GM12878 (cell line): ENCODE measurements at regions not wholly inside any gene's neighbourhood (a gene's known extent, or its start where the extent isn't known, plus 50 kb on each side); places are given as distances from the start of the nearest gene placed in this dataset.

Experiments used
- ATAC-seq: fragments of 200-7000 bp; cut with Tn5 transposase; 3 replicates; pipeline ENCODE4 v1.9.1; 2020; ENCODE audit warnings: mild to moderate bottlenecking, moderate library complexity
- BruUV-seq: library from RNA; stranded (reverse); fragments of 400-500 nt; replicated peaks from 2 replicates; lab custom pipeline; 2021; lab: Mats Ljungman, UMichigan
- CTCF ChIA-PET: fragments of 300-600 bp; sonication (Branson Sonifier 250); formaldehyde crosslinking; extraction: SDS; loops from one replicate; lab custom pipeline; 2021; ENCODE audit warnings: inconsistent platforms; lab: Yijun Ruan, JAX
- POLR2A ChIA-PET: fragments of 350-600 bp; formaldehyde crosslinking; extraction: SDS; loops from one replicate; lab custom pipeline; 2021; ENCODE audit warnings: inconsistent platforms; lab: Charles Lee
- RAD21 ChIA-PET: fragments of 300-600 bp; sonication (Branson Sonifier 250); formaldehyde crosslinking; loops from one replicate; lab custom pipeline; 2023; ENCODE audit warnings: antibody characterized with exemption; ENCODE audit not compliant: unreplicated experiment; lab: Charles Lee
- SMC1A ChIA-PET: fragments of 300-600 bp; sonication (Branson Sonifier 250); formaldehyde crosslinking; loops from one replicate; lab custom pipeline; 2023; ENCODE audit not compliant: unreplicated experiment, uncharacterized antibody; lab: Charles Lee
- DNase-seq: peaks from one replicate; pipeline ENCODE4 v3.0.0-alpha.2; 2011; ENCODE audit warnings: low read depth, low spot score
- FAIRE-seq: peaks from 3 replicates; lab custom pipeline; 2011; peaks lifted over from hg19 to GRCh38; lab: Jason Lieb, UNC
- H2AFZ ChIP-seq: 2 replicates; pipeline ENCODE4 v1.6.0; 2011; ENCODE audit warnings: low read depth, low read length, control low read depth; ENCODE audit not compliant: control insufficient read depth
- H3K27ac ChIP-seq: 2 replicates; pipeline ENCODE4 v1.5.1; 2011; ENCODE audit warnings: control low read depth; ENCODE audit not compliant: control insufficient read depth, insufficient read depth
- H3K27me3 ChIP-seq, 2 experiments: replicated peaks in 1 of 2; 2 replicates each; pipeline versions ENCODE4 v1.6.0 to v1.6.1; 2011; ENCODE audit warnings: low read length in 1 of 2; ENCODE audit not compliant: control insufficient read depth in 2 of 2, insufficient read depth in 2 of 2
- H3K36me3 ChIP-seq, 2 experiments: 2 replicates each; pipeline ENCODE4 v1.5.1; 2011; ENCODE audit warnings: low read length in 1 of 2; ENCODE audit not compliant: control insufficient read depth in 2 of 2, insufficient read depth in 2 of 2
- H3K4me1 ChIP-seq: 2 replicates; pipeline ENCODE4 v1.6.1; 2011; ENCODE audit warnings: mild to moderate bottlenecking, low read length, moderate library complexity, mixed read lengths; ENCODE audit not compliant: control insufficient read depth, insufficient read depth
- H3K4me2 ChIP-seq: 2 replicates; pipeline ENCODE4 v1.6.0; 2011; ENCODE audit warnings: control low read depth; ENCODE audit not compliant: control insufficient read depth, insufficient read depth
- H3K4me3 ChIP-seq: fragments of 200-600 bp; sonication (generic); 2 replicates; pipeline ENCODE4 v1.5.1; 2016
- H3K79me2 ChIP-seq: 2 replicates; pipeline ENCODE4 v1.6.0; 2011; ENCODE audit warnings: low read length; ENCODE audit not compliant: control insufficient read depth, insufficient read depth
- H3K9ac ChIP-seq: 2 replicates; pipeline ENCODE4 v1.8.0; 2011; ENCODE audit warnings: low read length, control low read depth, mixed read lengths; ENCODE audit not compliant: control insufficient read depth, insufficient read depth
- H3K9me3 ChIP-seq: replicated peaks from 3 replicates; pipeline ENCODE4 v1.5.1; 2011; ENCODE audit warnings: mild to moderate bottlenecking, low read length; ENCODE audit not compliant: control insufficient read depth, insufficient read depth
- H4K20me1 ChIP-seq: 2 replicates; pipeline ENCODE4 v1.6.0; 2011; ENCODE audit not compliant: control insufficient read depth, insufficient read depth
- CREM ChIP-seq: IDR thresholded peaks from 2 replicates; pipeline ENCODE4 v1.6.1; 2014; ENCODE audit warnings: antibody characterized with exemption, low read depth
- EGR1 ChIP-seq, 2 experiments: IDR thresholded peaks; 1 replicate in 1 of 2; 2 replicates in 1 of 2; pipeline ENCODE4 v1.6.1; 2011 to 2012; ENCODE audit warnings: low read depth in 2 of 2, low read length in 2 of 2, borderline replicate concordance in 1 of 2, mild to moderate bottlenecking in 1 of 2, moderate library complexity in 1 of 2
- GABPA ChIP-seq: IDR thresholded peaks from 2 replicates; pipeline ENCODE4 v1.6.1; 2014; ENCODE audit warnings: antibody characterized with exemption, low read depth, mild to moderate bottlenecking, inconsistent platforms
- IKZF1 ChIP-seq: fragments of 450-650 bp; conservative IDR thresholded peaks from 2 replicates; pipeline ENCODE4 v1.6.1; 2017; ENCODE audit warnings: antibody characterized with exemption, mild to moderate bottlenecking
- NR2F1 ChIP-seq: fragments of 450-650 bp; conservative IDR thresholded peaks from 2 replicates; pipeline ENCODE4 v1.6.1; 2017; ENCODE audit warnings: mild to moderate bottlenecking
- PML ChIP-seq: IDR thresholded peaks from 2 replicates; pipeline ENCODE4 v1.6.1; 2012; ENCODE audit warnings: low read length, inconsistent platforms
- POLR2AphosphoS2 ChIP-seq: IDR thresholded peaks from 2 replicates; pipeline ENCODE4 v1.6.1; 2011; ENCODE audit warnings: low read depth, mild to moderate bottlenecking, low read length, improper control_type of control experiment, moderate library complexity
- RFX5 ChIP-seq: IDR thresholded peaks from 2 replicates; pipeline ENCODE4 v1.6.1; 2011; ENCODE audit warnings: low read depth, low read length, improper control_type of control experiment
- SREBF1 ChIP-seq: IDR thresholded peaks from 2 replicates; pipeline ENCODE4 v1.6.1; 2012; ENCODE audit warnings: mild to moderate bottlenecking, low read length
- TARDBP ChIP-seq: IDR thresholded peaks from 2 replicates; pipeline ENCODE4 v1.6.1; 2016; ENCODE audit warnings: borderline replicate concordance
- ZNF274 ChIP-seq: IDR thresholded peaks from one replicate; pipeline ENCODE4 v1.8.0; 2011; ENCODE audit not compliant: insufficient read length, insufficient read depth
- ZSCAN29 ChIP-seq: fragments of 450-650 bp; IDR thresholded peaks from 2 replicates; pipeline ENCODE4 v1.6.1; 2017; ENCODE audit warnings: mild to moderate bottlenecking, moderate library complexity
- WGBS: methylation state at CpG from one replicate; pipeline ENCODE4 v1.1.6; 2016; ENCODE audit warnings: low lambda C conversion rate; ENCODE audit not compliant: insufficient replicate concordance, insufficient coverage; ENCODE audit errors: missing lambda C conversion rate; 5-methylcytosine and 5-hydroxymethylcytosine counted together
- in situ Hi-C: fragments of 300-500 bp; cut with MboI; formaldehyde crosslinking; loops from 9 replicates; pipeline ENCODE4 v1.14.3; 2018; ENCODE audit warnings: mixed read lengths
- intact Hi-C: fragments of 100-400 bp; cut with micrococcal nuclease; formaldehyde crosslinking; loops from one replicate; pipeline ENCODE4 v1.14.2; 2022; ENCODE audit not compliant: unreplicated experiment
- TF ChIP-seq, protein P1 (sequence below): fragments of 450-650 bp; IDR thresholded peaks from 2 replicates; pipeline ENCODE4 v1.6.1; 2017; ENCODE audit warnings: low read depth, mild to moderate bottlenecking, moderate library complexity
- TF ChIP-seq, protein P2 (sequence below): fragments of 150-350 bp; IDR thresholded peaks from 2 replicates; pipeline ENCODE4 v1.6.1; 2014; ENCODE audit warnings: mild to moderate bottlenecking, low read depth, low read length
- TF ChIP-seq, protein P3 (sequence below): IDR thresholded peaks from 2 replicates; pipeline ENCODE4 v1.6.1; 2011; ENCODE audit warnings: borderline replicate concordance, low read depth, mild to moderate bottlenecking, moderate library complexity, low read length; ENCODE audit not compliant: insufficient read depth, poor library complexity, severe bottlenecking
- TF ChIP-seq, protein P4 (sequence below): fragments of 450-650 bp; IDR thresholded peaks from 2 replicates; pipeline ENCODE4 v1.6.1; 2016; ENCODE audit warnings: mild to moderate bottlenecking

DNA sequence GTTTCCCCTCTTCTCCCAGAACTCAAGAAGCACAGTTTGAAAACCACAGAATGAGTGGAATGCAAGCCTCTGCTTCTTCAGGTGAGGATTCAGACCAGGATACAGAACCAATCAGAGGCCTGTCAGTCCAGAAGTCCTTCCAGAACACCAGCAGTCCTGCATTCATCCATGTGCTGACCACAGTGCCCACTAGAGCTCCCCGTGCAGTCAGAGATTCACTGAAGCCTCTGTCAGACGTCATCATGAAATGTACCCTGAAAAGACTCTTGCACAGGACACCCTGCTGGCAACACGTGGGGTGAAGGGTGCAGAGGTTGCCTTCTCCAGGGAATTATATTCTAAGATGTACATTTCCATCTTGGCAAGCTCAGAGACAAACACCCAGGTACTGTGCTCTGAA, 75.9 kb upstream of the LSM6 start:
- RAD21 ChIA-PET: interaction anchor here (1.0 kb wide), 1 partner anchor 12 kb away, joined by 3 read pairs; no protein-coding TSS in a partner anchor

More for the DNA sequence above, 75.9 kb upstream of the LSM6 start:
- ChIA-PET SMC1A (interaction anchor here (1.0 to 1.4 kb wide), 6 partner anchors 13 to 65 kb away, joined by 3 to 6 read pairs (median 4); no protein-coding TSS in a partner anchor), CTCF (interaction anchor here (0.7 kb wide), 1 partner anchor 11 kb away, joined by 3 read pairs; no protein-coding TSS in a partner anchor), POLR2A (no interaction called here)
- H3K9ac ChIP-seq: peak overlapping the region; percentile 68
- in situ Hi-C loops (no loop called here), intact Hi-C loops (loop anchor here (5.0 to 10.0 kb wide), 7 partner anchors 37 to 815 kb away; partner anchors contain the start of genes LSM6, SLC10A7 and ZNF827)
- peak; percentile 27 for ATAC-seq
- FAIRE-seq: no peak
- 58% methylated on average over 3 of the region's 3 CpGs for WGBS
- H3K27me3 ChIP-seq: no peaks in the 10 kb centered on the region
- H3K79me2 ChIP-seq: no peaks in the 10 kb centered on the region
- H3K27ac ChIP-seq: peak overlapping the region; percentile 98
- peak overlapping the region; percentile 53; the same call in 1 of the 2 replicates for H3K4me3 ChIP-seq
- TF ChIP-seq TARDBP: no peak
- TF ChIP-seq, protein P1, sequence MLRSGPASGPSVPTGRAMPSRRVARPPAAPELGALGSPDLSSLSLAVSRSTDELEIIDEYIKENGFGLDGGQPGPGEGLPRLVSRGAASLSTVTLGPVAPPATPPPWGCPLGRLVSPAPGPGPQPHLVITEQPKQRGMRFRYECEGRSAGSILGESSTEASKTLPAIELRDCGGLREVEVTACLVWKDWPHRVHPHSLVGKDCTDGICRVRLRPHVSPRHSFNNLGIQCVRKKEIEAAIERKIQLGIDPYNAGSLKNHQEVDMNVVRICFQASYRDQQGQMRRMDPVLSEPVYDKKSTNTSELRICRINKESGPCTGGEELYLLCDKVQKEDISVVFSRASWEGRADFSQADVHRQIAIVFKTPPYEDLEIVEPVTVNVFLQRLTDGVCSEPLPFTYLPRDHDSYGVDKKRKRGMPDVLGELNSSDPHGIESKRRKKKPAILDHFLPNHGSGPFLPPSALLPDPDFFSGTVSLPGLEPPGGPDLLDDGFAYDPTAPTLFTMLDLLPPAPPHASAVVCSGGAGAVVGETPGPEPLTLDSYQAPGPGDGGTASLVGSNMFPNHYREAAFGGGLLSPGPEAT: no peak
- TF ChIP-seq GABPA: no peak
- no peak for TF ChIP-seq ZNF274
- TF ChIP-seq SREBF1: no peak
- TF ChIP-seq, protein P2, sequence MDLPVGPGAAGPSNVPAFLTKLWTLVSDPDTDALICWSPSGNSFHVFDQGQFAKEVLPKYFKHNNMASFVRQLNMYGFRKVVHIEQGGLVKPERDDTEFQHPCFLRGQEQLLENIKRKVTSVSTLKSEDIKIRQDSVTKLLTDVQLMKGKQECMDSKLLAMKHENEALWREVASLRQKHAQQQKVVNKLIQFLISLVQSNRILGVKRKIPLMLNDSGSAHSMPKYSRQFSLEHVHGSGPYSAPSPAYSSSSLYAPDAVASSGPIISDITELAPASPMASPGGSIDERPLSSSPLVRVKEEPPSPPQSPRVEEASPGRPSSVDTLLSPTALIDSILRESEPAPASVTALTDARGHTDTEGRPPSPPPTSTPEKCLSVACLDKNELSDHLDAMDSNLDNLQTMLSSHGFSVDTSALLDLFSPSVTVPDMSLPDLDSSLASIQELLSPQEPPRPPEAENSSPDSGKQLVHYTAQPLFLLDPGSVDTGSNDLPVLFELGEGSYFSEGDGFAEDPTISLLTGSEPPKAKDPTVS: no peak
- no peak for TF ChIP-seq EGR1 (IDR thresholded peaks at IDR 0.05; ENCODE audit: borderline replicate concordance in 1 of 2, low read depth in 2 of 2, low read length in 2 of 2)
- no peak for TF ChIP-seq PML
- TF ChIP-seq CREM: no peak
- no peak for TF ChIP-seq RFX5
- TF ChIP-seq, protein P3, sequence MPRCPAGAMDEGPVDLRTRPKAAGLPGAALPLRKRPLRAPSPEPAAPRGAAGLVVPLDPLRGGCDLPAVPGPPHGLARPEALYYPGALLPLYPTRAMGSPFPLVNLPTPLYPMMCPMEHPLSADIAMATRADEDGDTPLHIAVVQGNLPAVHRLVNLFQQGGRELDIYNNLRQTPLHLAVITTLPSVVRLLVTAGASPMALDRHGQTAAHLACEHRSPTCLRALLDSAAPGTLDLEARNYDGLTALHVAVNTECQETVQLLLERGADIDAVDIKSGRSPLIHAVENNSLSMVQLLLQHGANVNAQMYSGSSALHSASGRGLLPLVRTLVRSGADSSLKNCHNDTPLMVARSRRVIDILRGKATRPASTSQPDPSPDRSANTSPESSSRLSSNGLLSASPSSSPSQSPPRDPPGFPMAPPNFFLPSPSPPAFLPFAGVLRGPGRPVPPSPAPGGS: no peak
- no peak for TF ChIP-seq POLR2AphosphoS2
- TF ChIP-seq, protein P4, sequence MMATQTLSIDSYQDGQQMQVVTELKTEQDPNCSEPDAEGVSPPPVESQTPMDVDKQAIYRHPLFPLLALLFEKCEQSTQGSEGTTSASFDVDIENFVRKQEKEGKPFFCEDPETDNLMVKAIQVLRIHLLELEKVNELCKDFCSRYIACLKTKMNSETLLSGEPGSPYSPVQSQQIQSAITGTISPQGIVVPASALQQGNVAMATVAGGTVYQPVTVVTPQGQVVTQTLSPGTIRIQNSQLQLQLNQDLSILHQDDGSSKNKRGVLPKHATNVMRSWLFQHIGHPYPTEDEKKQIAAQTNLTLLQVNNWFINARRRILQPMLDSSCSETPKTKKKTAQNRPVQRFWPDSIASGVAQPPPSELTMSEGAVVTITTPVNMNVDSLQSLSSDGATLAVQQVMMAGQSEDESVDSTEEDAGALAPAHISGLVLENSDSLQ: no peak
- no peak for TF ChIP-seq NR2F1
- no peak for TF ChIP-seq IKZF1
- no peak for TF ChIP-seq ZSCAN29
- H3K4me1 ChIP-seq: peaks cover 49% of the 10 kb centered on the region
- H3K9me3 ChIP-seq: peaks cover 6% of the 10 kb centered on the region; the same call in 2 of the 3 replicates
- DNase-seq: no peak
- no peaks in the 10 kb centered on the region for H4K20me1 ChIP-seq
- H3K36me3 ChIP-seq: no peaks in the 10 kb centered on the region
- H3K4me2 ChIP-seq: peak overlapping the region; percentile 100
- BruUV-seq: no TSS peak
- H2AFZ ChIP-seq: peak overlapping the region; percentile 72
